Heart left ventricle (tissue), 16 donors: ENCODE measurements at regions not wholly inside any gene's neighbourhood (a gene's known extent, or its start where the extent isn't known, plus 50 kb on each side); places are given as distances from the start of the nearest gene placed in this dataset.

Source experiments
- ATAC-seq, 4 donors: fragments of 200-7000 bp; cut with Tn5 transposase; one replicate each; pipeline ENCODE4 v1.9.1; 2020 to 2022; ENCODE audit warnings: moderate library complexity in 4 of 4, mild to moderate bottlenecking in 3 of 4, moderate number of reproducible peaks in 1 of 4
- DNase-seq, 5 donors: peaks; one replicate each; pipeline ENCODE4 v3.0.0-alpha.2; 2020
- H3K27ac ChIP-seq, 12 donors: fragments of 200-600 bp; sonication (generic) in 4 of 12; one replicate each; pipeline versions ENCODE4 v1.5.0 to v1.8.0; 2016 to 2022; ENCODE audit warnings: mild to moderate bottlenecking in 2 of 12
- H3K27me3 ChIP-seq, 9 donors: fragments of 200-600 bp; sonication (generic) in 2 of 9; one replicate each; pipeline versions ENCODE4 v1.5.1 to v1.8.0; 2016 to 2022; ENCODE audit warnings: mild to moderate bottlenecking in 3 of 9
- H3K36me3 ChIP-seq, 9 donors: fragments of 200-600 bp; sonication (generic) in 2 of 9; one replicate each; pipeline versions ENCODE4 v1.5.0 to v1.8.0; 2018 to 2022; ENCODE audit warnings: mild to moderate bottlenecking in 2 of 9
- H3K4me1 ChIP-seq, 12 donors: fragments of 200-600 bp; sonication (generic) in 4 of 12; one replicate each; pipeline versions ENCODE4 v1.5.0 to v1.8.0; 2016 to 2022; ENCODE audit warnings: mild to moderate bottlenecking in 3 of 12
- H3K4me3 ChIP-seq, 12 donors: fragments of 200-600 bp; sonication (generic) in 4 of 12; one replicate each; pipeline versions ENCODE4 v1.5.0 to v1.8.0; 2017 to 2022; ENCODE audit warnings: mild to moderate bottlenecking in 9 of 12, moderate library complexity in 4 of 12
- H3K9me3 ChIP-seq, 12 donors: fragments of 200-600 bp; sonication (generic) in 4 of 12; one replicate each; pipeline versions ENCODE4 v1.5.0 to v1.8.0; 2016 to 2022; ENCODE audit warnings: mild to moderate bottlenecking in 1 of 12
- CTCF ChIP-seq, 12 donors: fragments of 200-600 bp; sonication (generic) in 4 of 12; IDR thresholded peaks; one replicate each; pipeline versions ENCODE4 v1.5.0 to v1.8.0; 2018 to 2022; ENCODE audit warnings: antibody characterized with exemption in 12 of 12, mild to moderate bottlenecking in 5 of 12
- POLR2A ChIP-seq, 2 donors: fragments of 450-650 bp; IDR thresholded peaks; one replicate each; pipeline ENCODE4 v1.6.1; 2017; ENCODE audit warnings: antibody characterized with exemption in 2 of 2, mild to moderate bottlenecking in 2 of 2, moderate library complexity in 2 of 2
- WGBS, 4 donors: extraction: QIAGEN DNeasy Blood & Tissue Kit in 2 of 4; methylation state at CpG; one replicate each; pipeline versions ENCODE4 v1.1.5 to v1.1.7; 2013 to 2018; 5-methylcytosine and 5-hydroxymethylcytosine counted together
- intact Hi-C, 10 donors: fragments of 100-400 bp; cut with DNase I; formaldehyde crosslinking; loops; one replicate each; pipeline versions ENCODE4 v1.11.1 to v1.14.2; 2022
- donor health status: ischemic (EF 13 %, LVEDD 7.1; RV severe dilation, severe dysfunction).
- donor health status: healthy with polysubstance abuse.
- donor health status: DM: no; HTN: yes; CAD: no.
- donor health status: DM: no; HTN: no; CAD: no.
- donor health status: ischemic (EF 25% LVEDD 6.9; RV normal size, moderate dysfunction).
- donor health status: ischemic (EF 25% LVEDD 5.7; RV mildly dilated, moderate dysfunction).
- donor health status: healthy.
- donor health status: DM: yes; HTN: yes; CAD: no.
- donor health status: ischemic (EF 35%, LVEDD 5.7; RV mildly dilated, moderate dysfunction).
- donor health status: nonischemic (EF 11% LVEDD 7.7; RV severe dilation, severe dysfunction).
- donor health status: DM: yes; HTN: yes; CAD: no.
- donor health status: PGD.
- donor health status: ischemic (EF 29% LVEDD 5.4; RV normal size, mild dysfunction).
- donor health status: nonischemic (EF 23%, LVEDD 6.1; RV moderate dilation, normal function).

- H3K9me3 ChIP-seq, result no peaks in the 10 kb centered on the region
- no peak overlapping the region for H3K27ac ChIP-seq
- DNase-seq (no peak), ATAC-seq (no peak)
- intact Hi-C loops, result no loop called here
- TF ChIP-seq CTCF (IDR thresholded peaks at IDR 0.05), result no peak
- no peak for TF ChIP-seq POLR2A (IDR thresholded peaks at IDR 0.05)
- no peak overlapping the region for H3K4me3 ChIP-seq
- WGBS, 4 donors, result 69 to 100% (median 89%) methylated on average over 2 of the region's 2 CpGs
- no peaks in the 10 kb centered on the region for H3K36me3 ChIP-seq
- H3K27me3 ChIP-seq, result no peaks in the 10 kb centered on the region
- H3K4me1 ChIP-seq, result no peaks in the 10 kb centered on the region
Measured at GRCh38 chr2:6721395-6721794, 144.3 kb downstream of the CMPK2 start.

DNA sequence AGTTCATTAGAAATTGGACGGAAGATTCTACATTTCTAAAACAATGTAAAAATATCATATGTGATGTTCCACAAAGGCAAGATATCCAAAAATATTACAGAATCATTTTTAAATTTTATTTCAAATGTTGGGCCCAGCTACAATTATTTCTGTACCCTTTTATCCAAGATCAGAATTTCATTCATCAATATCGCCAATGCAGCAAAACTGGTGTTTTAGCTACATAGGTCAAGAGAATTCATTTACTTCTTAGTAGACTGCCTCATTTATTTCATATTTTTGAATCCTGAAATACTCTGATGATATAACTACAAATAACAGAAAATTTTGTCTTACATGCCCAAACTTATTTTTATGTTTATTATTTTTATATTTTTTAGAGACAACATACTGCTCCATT lies 143.1 kb downstream of the CMPK2 start:
- no peak overlapping the region for H3K27ac ChIP-seq
- no peaks in the 10 kb centered on the region for H3K27me3 ChIP-seq
- no peaks in the 10 kb centered on the region for H3K4me1 ChIP-seq
- no peaks in the 10 kb centered on the region for H3K36me3 ChIP-seq
- no peaks in the 10 kb centered on the region for H3K9me3 ChIP-seq
- ATAC-seq, result no peak
- H3K4me3 ChIP-seq, result no peak overlapping the region
- WGBS, 4 donors, result 96 to 99% (median 97%) methylated on average over 2 of the region's 2 CpGs
- TF ChIP-seq CTCF (IDR thresholded peaks at IDR 0.05) (no peak), POLR2A (IDR thresholded peaks at IDR 0.05) (no peak)
- intact Hi-C loops, result no loop called here
- DNase-seq, result no peak

GRCh38 chr2:6723865-6724604 lies 141.7 kb downstream of the CMPK2 start:
- Histone ChIP-seq H3K9me3 (no peaks in the 10 kb centered on the region), H3K36me3 (no peaks in the 10 kb centered on the region), H3K27ac (no peak overlapping the region), H3K4me1 (no peaks in the 10 kb centered on the region), H3K4me3 (no peak overlapping the region), H3K27me3 (no peaks in the 10 kb centered on the region)
- no peak for DNase-seq
- TF ChIP-seq POLR2A (IDR thresholded peaks at IDR 0.05), result no peak
- no peak for TF ChIP-seq CTCF (IDR thresholded peaks at IDR 0.05)
- ATAC-seq, result no peak
- intact Hi-C loops, result no loop called here
- 70 to 76% (median 72%) methylated on average over 8 of the region's 8 CpGs for WGBS, 4 donors

DNA sequence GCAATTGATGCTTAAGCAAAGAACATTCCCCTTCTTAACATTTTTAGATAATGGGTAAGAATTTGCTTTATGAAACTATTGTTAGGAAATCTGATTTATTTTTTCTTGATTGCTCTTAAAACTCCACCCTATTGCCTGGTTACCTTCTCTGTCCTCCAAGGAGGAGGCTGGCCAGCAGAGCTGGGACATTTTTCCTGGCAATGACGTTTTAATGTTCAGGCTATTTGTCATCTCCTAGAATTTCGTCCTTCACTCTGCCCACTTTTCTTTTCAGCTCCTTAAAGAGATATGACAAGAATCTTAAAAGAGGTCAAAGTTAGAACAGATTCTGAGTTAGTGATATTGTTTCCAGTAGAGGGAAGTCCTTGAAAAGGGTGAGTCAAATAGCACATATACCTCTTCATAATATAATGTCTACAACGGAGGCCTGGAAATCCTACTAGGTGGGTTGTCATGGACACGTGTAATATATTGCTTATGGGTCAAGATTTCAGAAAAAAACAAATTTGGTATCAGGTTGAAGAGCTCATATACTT lies 141.0 kb downstream of the CMPK2 start:
- DNase-seq (no peak), ATAC-seq (no peak)
- Histone ChIP-seq H3K4me1 (no peaks in the 10 kb centered on the region), H3K27ac (no peak overlapping the region), H3K9me3 (no peaks in the 10 kb centered on the region), H3K27me3 (no peaks in the 10 kb centered on the region), H3K4me3 (no peak overlapping the region), H3K36me3 (no peaks in the 10 kb centered on the region)
- intact Hi-C loops, result no loop called here
- 66 to 79% (median 72%) methylated on average over 4 of the region's 4 CpGs for WGBS, 4 donors
- TF ChIP-seq POLR2A (IDR thresholded peaks at IDR 0.05) (no peak), CTCF (IDR thresholded peaks at IDR 0.05) (no peak)
